ENCODE measurements at regions not wholly inside any gene's neighbourhood (a gene's known extent, or its start where the extent isn't known, plus 50 kb on each side); places are given as distances from the start of the nearest gene placed in this dataset.

DNA sequence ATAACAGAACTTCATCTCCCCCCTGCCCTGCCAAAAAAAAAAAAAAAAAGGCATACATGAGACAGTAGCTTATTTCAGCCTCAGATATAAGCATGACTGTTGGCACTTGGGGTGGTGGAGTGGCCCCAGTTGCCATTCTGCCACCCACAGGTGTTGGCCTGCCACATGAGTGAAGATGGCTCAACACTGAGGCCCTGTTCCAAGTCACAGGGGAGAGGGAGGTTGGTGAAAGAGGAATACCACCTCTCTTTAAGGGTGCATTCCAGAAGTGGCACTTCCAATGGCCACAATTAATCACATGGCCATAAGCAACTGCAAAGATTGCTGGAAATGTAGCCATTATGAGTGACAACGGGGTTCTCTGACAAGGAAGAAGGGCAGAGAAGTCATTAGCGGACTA lies 61.9 kb upstream of the JARID2 start:
- TF ChIP-seq, protein P1, sequence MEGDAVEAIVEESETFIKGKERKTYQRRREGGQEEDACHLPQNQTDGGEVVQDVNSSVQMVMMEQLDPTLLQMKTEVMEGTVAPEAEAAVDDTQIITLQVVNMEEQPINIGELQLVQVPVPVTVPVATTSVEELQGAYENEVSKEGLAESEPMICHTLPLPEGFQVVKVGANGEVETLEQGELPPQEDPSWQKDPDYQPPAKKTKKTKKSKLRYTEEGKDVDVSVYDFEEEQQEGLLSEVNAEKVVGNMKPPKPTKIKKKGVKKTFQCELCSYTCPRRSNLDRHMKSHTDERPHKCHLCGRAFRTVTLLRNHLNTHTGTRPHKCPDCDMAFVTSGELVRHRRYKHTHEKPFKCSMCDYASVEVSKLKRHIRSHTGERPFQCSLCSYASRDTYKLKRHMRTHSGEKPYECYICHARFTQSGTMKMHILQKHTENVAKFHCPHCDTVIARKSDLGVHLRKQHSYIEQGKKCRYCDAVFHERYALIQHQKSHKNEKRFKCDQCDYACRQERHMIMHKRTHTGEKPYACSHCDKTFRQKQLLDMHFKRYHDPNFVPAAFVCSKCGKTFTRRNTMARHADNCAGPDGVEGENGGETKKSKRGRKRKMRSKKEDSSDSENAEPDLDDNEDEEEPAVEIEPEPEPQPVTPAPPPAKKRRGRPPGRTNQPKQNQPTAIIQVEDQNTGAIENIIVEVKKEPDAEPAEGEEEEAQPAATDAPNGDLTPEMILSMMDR (IDR thresholded peaks at IDR 0.05) = no peak
- TF ChIP-seq POLR2A (IDR thresholded peaks at IDR 0.05) = no peak
- TF ChIP-seq POLR2AphosphoS5 (IDR thresholded peaks at IDR 0.05; ENCODE audit: insufficient read depth in 1 of 2, low read depth in 1 of 2) = no peak
